ENCODE measurements at regions not wholly inside any gene's neighbourhood (a gene's known extent, or its start where the extent isn't known, plus 50 kb on each side); places are given as distances from the start of the nearest gene placed in this dataset.
"Not testable (repeated sequence)": the region's sequence is repeated elsewhere in the genome, so short reads cannot be mapped to it uniquely, and the experiment has no call there.

GRCh38 chr10:8331387-8331786 lies 276.9 kb downstream of the GATA3 start:
- no peak for DNase-seq
- peaks cover 15% of the 10 kb centered on the region for H3K27me3 ChIP-seq (ENCODE audit: control insufficient read depth, insufficient read depth, low read length)
- no peaks in the 10 kb centered on the region for H3K36me3 ChIP-seq (replicated peaks; ENCODE audit: control insufficient read depth, insufficient read depth, low read length)
- H3K4me3 ChIP-seq (ENCODE audit: insufficient read depth, low read depth, low read length) = no peak overlapping the region

GRCh38 chr10:8331896-8332729 lies 277.6 kb downstream of the GATA3 start:
- DNase-seq = peak; percentile 65
- H3K27me3 ChIP-seq (ENCODE audit: control insufficient read depth, insufficient read depth, low read length) = peaks cover 15% of the 10 kb centered on the region
- H3K4me3 ChIP-seq (ENCODE audit: insufficient read depth, low read depth, low read length) = peak overlapping the region; percentile 14
- H3K36me3 ChIP-seq (replicated peaks; ENCODE audit: control insufficient read depth, insufficient read depth, low read length) = no peaks in the 10 kb centered on the region

DNA sequence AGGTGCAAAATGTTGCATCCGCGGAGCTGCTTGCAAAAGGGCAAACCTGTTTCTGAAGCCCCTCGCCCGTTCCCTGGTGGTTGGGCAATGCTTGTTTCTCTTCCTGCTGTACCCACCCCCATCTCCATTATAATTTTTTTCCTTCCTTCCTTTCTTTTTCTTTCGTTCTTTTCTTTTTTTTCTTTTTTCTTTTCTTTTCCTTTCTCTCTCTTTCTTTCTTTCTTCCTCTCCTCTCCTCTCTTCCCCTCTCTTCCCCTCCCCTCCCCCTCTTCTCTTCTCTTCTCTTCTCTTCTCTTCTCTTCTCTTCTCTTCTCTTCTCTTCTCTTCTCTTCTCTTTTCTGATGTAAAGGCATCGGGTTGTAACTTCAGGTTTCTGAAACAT lies 278.2 kb downstream of the GATA3 start:
- Histone ChIP-seq H3K4me3 (ENCODE audit: insufficient read depth, low read depth, low read length) (peak overlapping the region; percentile 14), H3K36me3 (replicated peaks; ENCODE audit: control insufficient read depth, insufficient read depth, low read length) (no peaks in the 10 kb centered on the region), H3K27me3 (ENCODE audit: control insufficient read depth, insufficient read depth, low read length) (peaks cover 15% of the 10 kb centered on the region)
- DNase-seq = no peak

DNA sequence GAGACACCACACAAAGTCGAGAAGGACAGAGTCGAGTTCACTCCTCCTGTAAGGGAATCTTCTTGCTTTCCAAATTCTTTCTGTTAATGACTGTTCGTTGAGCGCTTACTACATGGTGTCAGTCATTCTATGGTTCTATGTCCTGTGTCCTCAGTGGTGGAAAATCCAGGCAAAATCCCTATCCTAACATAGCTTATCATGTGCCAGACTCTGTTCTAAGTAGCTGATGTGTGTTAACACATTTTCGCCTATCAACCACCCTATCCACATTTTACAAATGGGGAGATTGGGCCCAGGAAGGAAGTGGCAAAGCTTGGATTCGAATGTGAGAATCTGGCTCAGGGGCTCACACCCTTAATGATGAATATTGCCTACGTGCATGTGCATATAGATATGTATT lies 280.1 kb downstream of the GATA3 start:
- H3K36me3 ChIP-seq (replicated peaks; ENCODE audit: control insufficient read depth, insufficient read depth, low read length) = no peaks in the 10 kb centered on the region
- DNase-seq = no peak
- H3K27me3 ChIP-seq (ENCODE audit: control insufficient read depth, insufficient read depth, low read length) = peaks cover 15% of the 10 kb centered on the region
- no peak overlapping the region for H3K4me3 ChIP-seq (ENCODE audit: insufficient read depth, low read depth, low read length)

DNA sequence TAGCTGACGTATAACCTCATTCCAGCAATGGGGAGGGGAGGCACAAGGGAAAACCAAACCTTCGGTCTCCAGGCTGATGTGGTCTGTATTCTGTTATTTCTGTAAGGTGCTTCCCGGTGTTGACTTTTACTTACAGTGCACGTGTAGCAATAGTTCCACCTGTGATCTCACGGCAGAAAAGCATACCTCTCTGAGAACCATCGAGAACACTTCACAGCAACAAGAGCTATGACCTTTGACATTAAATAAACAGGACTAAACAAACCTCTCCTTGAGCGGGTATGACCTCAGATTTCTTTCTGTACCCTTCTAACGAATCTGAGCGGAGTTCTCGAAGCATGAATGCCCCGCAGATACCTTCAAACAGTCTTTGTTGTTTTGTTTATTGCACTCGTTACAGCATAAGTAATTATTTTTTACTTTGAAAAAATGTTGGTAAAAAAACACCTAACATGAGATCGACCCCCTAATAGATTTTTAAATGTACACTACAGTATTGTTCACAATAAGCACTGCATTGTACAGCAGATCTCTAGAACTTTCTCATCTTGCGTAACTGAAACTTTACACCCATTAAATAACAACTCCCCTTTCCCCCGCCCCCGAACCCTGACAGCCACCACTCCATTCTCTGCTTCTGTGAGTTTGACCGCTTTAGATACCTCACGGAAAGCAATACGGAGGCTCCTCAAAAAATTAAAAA lies 282.3 kb downstream of the GATA3 start:
- H3K27me3 ChIP-seq (ENCODE audit: control insufficient read depth, insufficient read depth, low read length) = peaks cover 13% of the 10 kb centered on the region
- no peak for DNase-seq
- no peak overlapping the region for H3K4me3 ChIP-seq (ENCODE audit: insufficient read depth, low read depth, low read length)
- no peaks in the 10 kb centered on the region for H3K36me3 ChIP-seq (replicated peaks; ENCODE audit: control insufficient read depth, insufficient read depth, low read length)

- no peak overlapping the region for H3K4me3 ChIP-seq (ENCODE audit: insufficient read depth, low read depth, low read length)
- DNase-seq = no peak
- H3K27me3 ChIP-seq (ENCODE audit: control insufficient read depth, insufficient read depth, low read length) = peaks cover 9% of the 10 kb centered on the region
- H3K36me3 ChIP-seq (replicated peaks; ENCODE audit: control insufficient read depth, insufficient read depth, low read length) = no peaks in the 10 kb centered on the region
Measured at GRCh38 chr10:8337332-8337651, 282.8 kb downstream of the GATA3 start.

- DNase-seq = no peak
- Histone ChIP-seq H3K27me3 (ENCODE audit: control insufficient read depth, insufficient read depth, low read length) (peaks cover under 1% of the 10 kb centered on the region; the same call in 1 of the 2 replicates), H3K4me3 (ENCODE audit: insufficient read depth, low read depth, low read length) (no peak overlapping the region), H3K36me3 (replicated peaks; ENCODE audit: control insufficient read depth, insufficient read depth, low read length) (no peaks in the 10 kb centered on the region)
Measured at GRCh38 chr10:8338177-8338766, 283.8 kb downstream of the GATA3 start.

GRCh38 chr10:8344756-8345155 lies 290.3 kb downstream of the GATA3 start:
- H3K4me3 ChIP-seq (ENCODE audit: insufficient read depth, low read depth, low read length) = no peak overlapping the region
- no peaks in the 10 kb centered on the region for H3K36me3 ChIP-seq (replicated peaks; ENCODE audit: control insufficient read depth, insufficient read depth, low read length)
- H3K27me3 ChIP-seq (ENCODE audit: control insufficient read depth, insufficient read depth, low read length) = no peaks in the 10 kb centered on the region
- DNase-seq = no peak

- Histone ChIP-seq H3K36me3 (replicated peaks; ENCODE audit: control insufficient read depth, insufficient read depth, low read length) (no peaks in the 10 kb centered on the region), H3K4me3 (ENCODE audit: insufficient read depth, low read depth, low read length) (no peak overlapping the region), H3K27me3 (ENCODE audit: control insufficient read depth, insufficient read depth, low read length) (no peaks in the 10 kb centered on the region)
- peak; percentile 17 for DNase-seq
Measured at GRCh38 chr10:8346861-8347260, 292.4 kb downstream of the GATA3 start.

GRCh38 chr10:8347614-8348013 lies 293.1 kb downstream of the GATA3 start:
- H3K4me3 ChIP-seq (ENCODE audit: insufficient read depth, low read depth, low read length); DNase-seq; H3K36me3 ChIP-seq (replicated peaks; ENCODE audit: control insufficient read depth, insufficient read depth, low read length); H3K27me3 ChIP-seq (ENCODE audit: control insufficient read depth, insufficient read depth, low read length): not testable (repeated sequence)

DNA sequence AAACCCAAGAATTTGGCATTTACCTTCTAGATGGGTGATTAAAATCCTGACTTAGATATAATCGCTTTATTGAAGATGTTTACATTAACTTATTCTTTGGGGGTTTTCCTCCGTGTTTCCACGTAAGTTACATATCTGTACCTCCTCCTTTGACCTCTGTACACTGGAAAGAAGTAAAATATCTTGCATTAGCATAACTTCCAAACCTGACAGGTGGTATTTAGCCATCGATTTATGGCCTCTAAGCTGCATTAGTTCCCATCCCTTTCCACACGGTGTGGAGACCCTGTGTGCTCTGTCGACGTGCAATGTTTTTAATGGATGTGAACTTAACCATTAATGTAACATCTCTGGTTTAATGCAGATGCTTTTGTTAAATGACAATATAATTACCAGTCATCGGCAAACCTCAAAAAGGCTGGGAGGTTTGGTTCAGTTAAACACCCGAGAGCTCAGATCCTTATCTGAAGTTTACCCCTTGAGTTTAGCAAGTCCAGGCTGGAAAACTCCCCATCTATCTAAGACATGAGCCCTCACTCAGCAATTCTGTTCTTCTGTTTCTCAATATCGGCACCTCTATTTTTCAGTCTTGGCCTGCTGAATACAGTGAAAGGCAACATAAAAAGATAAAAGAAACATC lies 295.2 kb downstream of the GATA3 start:
- no peak for DNase-seq
- Histone ChIP-seq H3K36me3 (replicated peaks; ENCODE audit: control insufficient read depth, insufficient read depth, low read length) (no peaks in the 10 kb centered on the region), H3K4me3 (ENCODE audit: insufficient read depth, low read depth, low read length) (no peak overlapping the region), H3K27me3 (ENCODE audit: control insufficient read depth, insufficient read depth, low read length) (no peaks in the 10 kb centered on the region)

GRCh38 chr10:8350250-8350967 lies 295.9 kb downstream of the GATA3 start:
- H3K4me3 ChIP-seq (ENCODE audit: insufficient read depth, low read depth, low read length) = no peak overlapping the region

GRCh38 chr10:8352171-8353075 lies 297.9 kb downstream of the GATA3 start:
- Histone ChIP-seq H3K4me3 (ENCODE audit: insufficient read depth, low read depth, low read length) (no peak overlapping the region), H3K36me3 (replicated peaks; ENCODE audit: control insufficient read depth, insufficient read depth, low read length) (no peaks in the 10 kb centered on the region), H3K27me3 (ENCODE audit: control insufficient read depth, insufficient read depth, low read length) (no peaks in the 10 kb centered on the region)
- no peak for DNase-seq

More at GRCh38 chr10:8350250-8350967, 295.9 kb downstream of the GATA3 start:
- no peaks in the 10 kb centered on the region for H3K27me3 ChIP-seq (ENCODE audit: control insufficient read depth, insufficient read depth, low read length)
- no peaks in the 10 kb centered on the region for H3K36me3 ChIP-seq (replicated peaks; ENCODE audit: control insufficient read depth, insufficient read depth, low read length)
- DNase-seq = no peak
